Prostate gland (tissue), 2 donors: ENCODE measurements at regions not wholly inside any gene's neighbourhood (a gene's known extent, or its start where the extent isn't known, plus 50 kb on each side); places are given as distances from the start of the nearest gene placed in this dataset.

Experiments used
- POLR2AphosphoS5 ChIP-seq: sonication (generic); formaldehyde crosslinking; IDR thresholded peaks from one replicate; pipeline ENCODE4 v1.6.1; 2017; ENCODE audit warnings: antibody characterized with exemption
- TF ChIP-seq, protein P1 (sequence below), 4 experiments: fragments of 200-600 bp in 2 of 4; fragments of 450-650 bp in 2 of 4; sonication (generic) in 2 of 4; IDR thresholded peaks; 1 replicate in 3 of 4; 2 replicates in 1 of 4; pipeline ENCODE4 v1.5.1; 2016 to 2019; ENCODE audit warnings: antibody characterized with exemption in 4 of 4, mild to moderate bottlenecking in 2 of 4, moderate library complexity in 2 of 4

DNA sequence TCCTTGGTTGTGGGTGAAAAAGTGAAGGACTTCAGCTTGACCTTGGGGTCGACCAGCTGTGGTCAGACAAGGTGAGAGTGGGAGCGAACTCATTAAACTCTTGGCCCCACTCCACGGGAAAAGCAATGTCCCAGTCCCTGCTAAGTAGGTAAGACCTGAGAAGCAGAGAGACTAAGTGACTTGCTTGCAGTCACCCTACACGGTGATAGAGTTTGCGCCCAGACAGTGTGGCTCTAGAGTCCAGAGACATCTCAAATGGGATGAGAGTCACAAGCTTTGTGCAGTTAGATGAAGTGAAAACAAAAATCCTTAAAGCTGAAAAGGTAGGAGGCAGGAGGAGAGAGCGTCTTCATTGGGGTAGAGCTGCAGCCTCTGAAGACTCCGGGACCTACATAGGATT is 55.9 kb upstream of the ZNF236 start:
- TF ChIP-seq, protein P1, sequence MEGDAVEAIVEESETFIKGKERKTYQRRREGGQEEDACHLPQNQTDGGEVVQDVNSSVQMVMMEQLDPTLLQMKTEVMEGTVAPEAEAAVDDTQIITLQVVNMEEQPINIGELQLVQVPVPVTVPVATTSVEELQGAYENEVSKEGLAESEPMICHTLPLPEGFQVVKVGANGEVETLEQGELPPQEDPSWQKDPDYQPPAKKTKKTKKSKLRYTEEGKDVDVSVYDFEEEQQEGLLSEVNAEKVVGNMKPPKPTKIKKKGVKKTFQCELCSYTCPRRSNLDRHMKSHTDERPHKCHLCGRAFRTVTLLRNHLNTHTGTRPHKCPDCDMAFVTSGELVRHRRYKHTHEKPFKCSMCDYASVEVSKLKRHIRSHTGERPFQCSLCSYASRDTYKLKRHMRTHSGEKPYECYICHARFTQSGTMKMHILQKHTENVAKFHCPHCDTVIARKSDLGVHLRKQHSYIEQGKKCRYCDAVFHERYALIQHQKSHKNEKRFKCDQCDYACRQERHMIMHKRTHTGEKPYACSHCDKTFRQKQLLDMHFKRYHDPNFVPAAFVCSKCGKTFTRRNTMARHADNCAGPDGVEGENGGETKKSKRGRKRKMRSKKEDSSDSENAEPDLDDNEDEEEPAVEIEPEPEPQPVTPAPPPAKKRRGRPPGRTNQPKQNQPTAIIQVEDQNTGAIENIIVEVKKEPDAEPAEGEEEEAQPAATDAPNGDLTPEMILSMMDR (IDR thresholded peaks at IDR 0.05): no peak
- no peak for TF ChIP-seq POLR2AphosphoS5
